SK-N-SH (cell line): ENCODE measurements at regions not wholly inside any gene's neighbourhood (a gene's known extent, or its start where the extent isn't known, plus 50 kb on each side); places are given as distances from the start of the nearest gene placed in this dataset.

Experiments used
- CTCF ChIA-PET: fragments of 300-600, 350-600 bp; formaldehyde crosslinking; extraction: SDS; loops from one replicate; lab custom pipeline; 2021; lab: Yijun Ruan, JAX
- POLR2A ChIA-PET: fragments of 350-600 bp; sonication (Branson Sonifier 250); formaldehyde crosslinking; extraction: SDS; loops from one replicate; lab custom pipeline; 2020; ENCODE audit warnings: antibody characterized with exemption, inconsistent platforms; lab: Yijun Ruan, JAX
- DNase-seq: peaks from one replicate; pipeline ENCODE4 v3.0.0; 2012
- H2AFZ ChIP-seq: fragments of 200-600 bp; sonication (generic); 2 replicates; pipeline ENCODE4 v1.8.1; 2016; ENCODE audit warnings: antibody characterized with exemption, mild to moderate bottlenecking, low read depth
- H3F3A ChIP-seq: fragments of 200-600 bp; sonication (generic); replicated peaks from 2 replicates; pipeline ENCODE3; 2016; ENCODE audit warnings: antibody characterized with exemption, mild to moderate bottlenecking; ENCODE audit not compliant: insufficient read depth
- H3K27ac ChIP-seq, 2 experiments: fragments of 200-500 bp in 1 of 2; fragments of 200-600 bp in 1 of 2; sonication (Bioruptor generic) in 1 of 2; sonication (generic), shearing (Covaris generic) in 1 of 2; 2 replicates each; pipeline versions ENCODE4 v1.5.1 to v1.6.1; 2014 to 2016; ENCODE audit warnings: low read depth in 2 of 2, inconsistent platforms in 1 of 2, low read length in 1 of 2, mild to moderate bottlenecking in 1 of 2, mixed read lengths in 1 of 2
- H3K27me3 ChIP-seq: fragments of 200-600 bp; sonication (generic), shearing (Covaris generic); 2 replicates; pipeline ENCODE4 v1.6.1; 2016; ENCODE audit warnings: mixed run types; ENCODE audit not compliant: insufficient read depth
- H3K36me3 ChIP-seq, 2 experiments: fragments of 200-500 bp in 1 of 2; fragments of 200-600 bp in 1 of 2; sonication (Bioruptor generic) in 1 of 2; sonication (generic) in 1 of 2; replicated peaks in 1 of 2; 2 replicates each; pipeline versions ENCODE3 to v1.5.1; 2014 to 2016; ENCODE audit warnings: low read length in 1 of 2, mild to moderate bottlenecking in 1 of 2; ENCODE audit not compliant: insufficient read depth in 2 of 2, control insufficient read depth in 1 of 2
- H3K4me1 ChIP-seq, 2 experiments: fragments of 200-500 bp in 1 of 2; fragments of 200-600 bp in 1 of 2; sonication (Bioruptor generic) in 1 of 2; sonication (generic), shearing (Covaris generic) in 1 of 2; 2 replicates each; pipeline versions ENCODE4 v1.5.1 to v1.6.1; 2014 to 2016; ENCODE audit warnings: low read depth in 1 of 2, low read length in 1 of 2, mixed run types in 1 of 2; ENCODE audit not compliant: insufficient read depth in 2 of 2, control insufficient read depth in 1 of 2
- H3K4me2 ChIP-seq: fragments of 200-600 bp; sonication (generic), shearing (Covaris generic); 2 replicates; pipeline ENCODE4 v1.6.1; 2017; ENCODE audit warnings: mixed run types
- H3K4me3 ChIP-seq, 2 experiments: fragments of 200-500 bp in 1 of 2; fragments of 200-600 bp in 1 of 2; sonication (Bioruptor generic) in 1 of 2; sonication (generic), shearing (Covaris generic) in 1 of 2; 2 replicates each; pipeline versions ENCODE4 v1.5.1 to v1.8.1; 2014 to 2016; ENCODE audit warnings: low read depth in 2 of 2, inconsistent platforms in 1 of 2, low read length in 1 of 2, mild to moderate bottlenecking in 1 of 2, mixed read lengths in 1 of 2, moderate library complexity in 1 of 2
- H3K79me2 ChIP-seq: fragments of 200-600 bp; sonication (generic); 2 replicates; pipeline ENCODE4 v1.8.1; 2017; ENCODE audit warnings: mild to moderate bottlenecking; ENCODE audit not compliant: insufficient read depth
- H3K9ac ChIP-seq: fragments of 200-600 bp; sonication (generic); 2 replicates; pipeline ENCODE4 v1.6.1; 2017; ENCODE audit warnings: mixed run types
- H3K9me2 ChIP-seq: fragments of 200-600 bp; sonication (generic); 2 replicates; pipeline ENCODE4 v1.6.1; 2017; ENCODE audit warnings: mixed run types
- H3K9me3 ChIP-seq: fragments of 200-600 bp; sonication (generic); 2 replicates; pipeline ENCODE4 v1.6.1; 2017; ENCODE audit warnings: mixed run types, mild to moderate bottlenecking, moderate library complexity
- H4K20me1 ChIP-seq: fragments of 200-600 bp; sonication (generic); 2 replicates; pipeline ENCODE4 v1.6.1; 2017; ENCODE audit warnings: mild to moderate bottlenecking, mixed run types; ENCODE audit not compliant: insufficient read depth
- CHD2 ChIP-seq: fragments of 150-350 bp; IDR thresholded peaks from 2 replicates; pipeline ENCODE4 v1.6.1; 2018; ENCODE audit warnings: low read length; ENCODE audit not compliant: partially characterized antibody
- GABPA ChIP-seq: IDR thresholded peaks from 2 replicates; pipeline ENCODE4 v1.4.0; 2012; ENCODE audit warnings: low read depth, mild to moderate bottlenecking
- GATA2 ChIP-seq: sonication (generic); formaldehyde crosslinking; IDR thresholded peaks from 2 replicates; pipeline ENCODE4 v1.5.0; 2020; ENCODE audit warnings: mild to moderate bottlenecking, missing genetic modification reagents
- IRF3 ChIP-seq: fragments of 150-350 bp; IDR thresholded peaks from 2 replicates; pipeline ENCODE4 v1.6.1; 2016; ENCODE audit warnings: mild to moderate bottlenecking, low read depth, low read length
- JUND ChIP-seq: IDR thresholded peaks from 2 replicates; pipeline ENCODE4 v1.4.0; 2012
- MEF2A ChIP-seq: IDR thresholded peaks from 2 replicates; pipeline ENCODE4 v1.4.0; 2012; ENCODE audit warnings: low read depth, borderline replicate concordance
- MXI1 ChIP-seq: IDR thresholded peaks from 2 replicates; pipeline ENCODE4 v1.6.1; 2012; ENCODE audit warnings: mild to moderate bottlenecking, low read depth, low read length, improper control_type of control experiment
- NRF1 ChIP-seq: IDR thresholded peaks from 2 replicates; pipeline ENCODE4 v1.6.1; 2012; ENCODE audit warnings: low read depth, mild to moderate bottlenecking, low read length
- POLR2AphosphoS5 ChIP-seq: IDR thresholded peaks from 2 replicates; pipeline ENCODE4 v1.6.1; 2012; ENCODE audit warnings: low read depth, low read length
- RFX5 ChIP-seq: IDR thresholded peaks from 2 replicates; pipeline ENCODE4 v1.6.1; 2012; ENCODE audit warnings: mild to moderate bottlenecking, improper control_type of control experiment, low read length
- SIN3A ChIP-seq: IDR thresholded peaks from 2 replicates; pipeline ENCODE4 v1.6.1; 2012; ENCODE audit warnings: low read depth, mild to moderate bottlenecking, low read length, moderate library complexity, borderline replicate concordance
- SMC3 ChIP-seq: IDR thresholded peaks from 2 replicates; pipeline ENCODE4 v1.6.1; 2012; ENCODE audit warnings: low read depth, low read length, improper control_type of control experiment
- TAF1 ChIP-seq: IDR thresholded peaks from 2 replicates; pipeline ENCODE4 v1.6.1; 2012; ENCODE audit warnings: low read depth, mild to moderate bottlenecking, low read length, moderate library complexity, borderline replicate concordance
- TCF12 ChIP-seq: IDR thresholded peaks from 2 replicates; pipeline ENCODE4 v1.4.0; 2012
- WGBS: methylation state at CpG from one replicate; pipeline ENCODE4 v1.1.6; 2017; ENCODE audit warnings: low lambda C conversion rate; 5-methylcytosine and 5-hydroxymethylcytosine counted together
- TF ChIP-seq, protein P1 (sequence below): IDR thresholded peaks from 2 replicates; pipeline ENCODE4 v1.4.0; 2012; ENCODE audit warnings: low read depth, borderline replicate concordance
- TF ChIP-seq, protein P2 (sequence below): IDR thresholded peaks from 2 replicates; pipeline ENCODE4; 2012
- TF ChIP-seq, protein P3 (sequence below): fragments of 150-350 bp; IDR thresholded peaks from 2 replicates; pipeline ENCODE4 v1.6.1; 2017; ENCODE audit warnings: antibody characterized with exemption, low read length, low read depth, borderline replicate concordance
- TF ChIP-seq, protein P4 (sequence below): IDR thresholded peaks from 2 replicates; pipeline ENCODE4 v1.4.0; 2012; ENCODE audit warnings: low read depth

- H3K27ac ChIP-seq: no peak overlapping the region
- DNase-seq: no peak
- no peaks in the 10 kb centered on the region for H3K79me2 ChIP-seq
- H3K4me2 ChIP-seq: no peak overlapping the region
- H3K9me3 ChIP-seq: no peaks in the 10 kb centered on the region
- TF ChIP-seq CHD2 (no peak), TAF1 (no peak), NRF1 (no peak), RFX5 (no peak), MEF2A (no peak), POLR2AphosphoS5 (no peak), GATA2 (CRISPR knock-in tag) (no peak), GABPA (no peak), MXI1 (no peak), SIN3A (no peak), TCF12 (no peak), IRF3 (no peak), SMC3 (no peak), JUND (no peak)
- TF ChIP-seq, protein P1, sequence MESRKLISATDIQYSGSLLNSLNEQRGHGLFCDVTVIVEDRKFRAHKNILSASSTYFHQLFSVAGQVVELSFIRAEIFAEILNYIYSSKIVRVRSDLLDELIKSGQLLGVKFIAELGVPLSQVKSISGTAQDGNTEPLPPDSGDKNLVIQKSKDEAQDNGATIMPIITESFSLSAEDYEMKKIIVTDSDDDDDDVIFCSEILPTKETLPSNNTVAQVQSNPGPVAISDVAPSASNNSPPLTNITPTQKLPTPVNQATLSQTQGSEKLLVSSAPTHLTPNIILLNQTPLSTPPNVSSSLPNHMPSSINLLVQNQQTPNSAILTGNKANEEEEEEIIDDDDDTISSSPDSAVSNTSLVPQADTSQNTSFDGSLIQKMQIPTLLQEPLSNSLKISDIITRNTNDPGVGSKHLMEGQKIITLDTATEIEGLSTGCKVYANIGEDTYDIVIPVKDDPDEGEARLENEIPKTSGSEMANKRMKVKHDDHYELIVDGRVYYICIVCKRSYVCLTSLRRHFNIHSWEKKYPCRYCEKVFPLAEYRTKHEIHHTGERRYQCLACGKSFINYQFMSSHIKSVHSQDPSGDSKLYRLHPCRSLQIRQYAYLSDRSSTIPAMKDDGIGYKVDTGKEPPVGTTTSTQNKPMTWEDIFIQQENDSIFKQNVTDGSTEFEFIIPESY: no peak
- TF ChIP-seq, protein P2, sequence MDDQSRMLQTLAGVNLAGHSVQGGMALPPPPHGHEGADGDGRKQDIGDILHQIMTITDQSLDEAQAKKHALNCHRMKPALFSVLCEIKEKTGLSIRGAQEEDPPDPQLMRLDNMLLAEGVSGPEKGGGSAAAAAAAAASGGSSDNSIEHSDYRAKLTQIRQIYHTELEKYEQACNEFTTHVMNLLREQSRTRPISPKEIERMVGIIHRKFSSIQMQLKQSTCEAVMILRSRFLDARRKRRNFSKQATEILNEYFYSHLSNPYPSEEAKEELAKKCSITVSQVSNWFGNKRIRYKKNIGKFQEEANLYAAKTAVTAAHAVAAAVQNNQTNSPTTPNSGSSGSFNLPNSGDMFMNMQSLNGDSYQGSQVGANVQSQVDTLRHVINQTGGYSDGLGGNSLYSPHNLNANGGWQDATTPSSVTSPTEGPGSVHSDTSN: no peak
- TF ChIP-seq, protein P3, sequence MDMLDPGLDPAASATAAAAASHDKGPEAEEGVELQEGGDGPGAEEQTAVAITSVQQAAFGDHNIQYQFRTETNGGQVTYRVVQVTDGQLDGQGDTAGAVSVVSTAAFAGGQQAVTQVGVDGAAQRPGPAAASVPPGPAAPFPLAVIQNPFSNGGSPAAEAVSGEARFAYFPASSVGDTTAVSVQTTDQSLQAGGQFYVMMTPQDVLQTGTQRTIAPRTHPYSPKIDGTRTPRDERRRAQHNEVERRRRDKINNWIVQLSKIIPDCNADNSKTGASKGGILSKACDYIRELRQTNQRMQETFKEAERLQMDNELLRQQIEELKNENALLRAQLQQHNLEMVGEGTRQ: no peak
- TF ChIP-seq, protein P4, sequence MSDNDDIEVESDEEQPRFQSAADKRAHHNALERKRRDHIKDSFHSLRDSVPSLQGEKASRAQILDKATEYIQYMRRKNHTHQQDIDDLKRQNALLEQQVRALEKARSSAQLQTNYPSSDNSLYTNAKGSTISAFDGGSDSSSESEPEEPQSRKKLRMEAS: no peak
- H3K27me3 ChIP-seq: no peaks in the 10 kb centered on the region
- no peak overlapping the region for H2AFZ ChIP-seq
- 3% methylated on average over 5 of the region's 5 CpGs for WGBS
- no peaks in the 10 kb centered on the region for H3K4me1 ChIP-seq
- no peak overlapping the region for H3K4me3 ChIP-seq
- H3K36me3 ChIP-seq: no peaks in the 10 kb centered on the region
- ChIA-PET POLR2A (no interaction called here), CTCF (no interaction called here)
- no peak overlapping the region for H3K9ac ChIP-seq
- H4K20me1 ChIP-seq: no peaks in the 10 kb centered on the region
- H3F3A ChIP-seq: no peaks in the 10 kb centered on the region
- no peaks in the 10 kb centered on the region for H3K9me2 ChIP-seq
Measured at GRCh38 chr4:10326075-10326474, 131.2 kb downstream of the ZNF518B start.
